ENCODE measurements at regions not wholly inside any gene's neighbourhood (a gene's known extent, or its start where the extent isn't known, plus 50 kb on each side); places are given as distances from the start of the nearest gene placed in this dataset.

DNA sequence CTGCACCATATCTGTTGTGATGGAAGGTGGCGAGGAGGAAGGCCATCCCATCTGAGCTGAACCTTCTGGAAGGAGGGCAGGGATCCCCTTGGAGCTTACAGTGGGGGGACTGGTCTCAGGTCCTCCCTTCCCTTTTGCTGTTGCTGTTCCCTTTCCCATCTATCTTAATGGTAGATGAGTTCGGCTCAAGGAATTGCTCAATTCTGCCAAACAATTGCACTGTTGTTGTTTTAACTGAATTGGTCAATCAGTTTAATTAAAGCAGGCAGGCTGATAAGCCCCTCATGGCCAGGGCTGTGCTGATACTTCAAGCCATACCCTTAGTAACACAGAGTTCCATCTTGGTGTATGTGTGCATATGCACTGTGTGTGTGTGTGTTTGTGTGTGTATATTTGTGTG lies 220.4 kb upstream of the FOXF1 start:
- Histone ChIP-seq H3K4me2 (ENCODE audit: low read length) (no peak overlapping the region), H3K9me2 (replicated peaks; ENCODE audit: low read length) (no peaks in the 10 kb centered on the region), H4K20me1 (ENCODE audit: low read length) (no peaks in the 10 kb centered on the region), H3K27ac (ENCODE audit: low read length) (no peak overlapping the region), H3F3A (ENCODE audit: low read length, unreplicated experiment) (no peaks in the 10 kb centered on the region), H3K4me1 (ENCODE audit: insufficient read depth, low read length) (no peaks in the 10 kb centered on the region), H3K4me3 (ENCODE audit: low read length) (no peak overlapping the region), H3K9ac (ENCODE audit: low read length) (no peak overlapping the region), H3K36me3 (ENCODE audit: low read depth, low read length) (no peaks in the 10 kb centered on the region), H3K79me2 (ENCODE audit: low read length) (no peaks in the 10 kb centered on the region), H3K27me3 (ENCODE audit: low read length) (peaks cover 89% of the 10 kb centered on the region), H3K9me3 (ENCODE audit: low read length) (no peaks in the 10 kb centered on the region), H2AFZ (ENCODE audit: low read length) (no peak overlapping the region)
- no peak for DNase-seq
- POLR2A ChIA-PET (ENCODE audit: unreplicated experiment) = no interaction called here
- no peak for TF ChIP-seq EZH2phosphoT487 (IDR thresholded peaks at IDR 0.05; ENCODE audit: borderline replicate concordance, low read length)
- no peak for TF ChIP-seq EZH2 (IDR thresholded peaks at IDR 0.05; ENCODE audit: low read length, unreplicated experiment)
- TF ChIP-seq, protein P1, sequence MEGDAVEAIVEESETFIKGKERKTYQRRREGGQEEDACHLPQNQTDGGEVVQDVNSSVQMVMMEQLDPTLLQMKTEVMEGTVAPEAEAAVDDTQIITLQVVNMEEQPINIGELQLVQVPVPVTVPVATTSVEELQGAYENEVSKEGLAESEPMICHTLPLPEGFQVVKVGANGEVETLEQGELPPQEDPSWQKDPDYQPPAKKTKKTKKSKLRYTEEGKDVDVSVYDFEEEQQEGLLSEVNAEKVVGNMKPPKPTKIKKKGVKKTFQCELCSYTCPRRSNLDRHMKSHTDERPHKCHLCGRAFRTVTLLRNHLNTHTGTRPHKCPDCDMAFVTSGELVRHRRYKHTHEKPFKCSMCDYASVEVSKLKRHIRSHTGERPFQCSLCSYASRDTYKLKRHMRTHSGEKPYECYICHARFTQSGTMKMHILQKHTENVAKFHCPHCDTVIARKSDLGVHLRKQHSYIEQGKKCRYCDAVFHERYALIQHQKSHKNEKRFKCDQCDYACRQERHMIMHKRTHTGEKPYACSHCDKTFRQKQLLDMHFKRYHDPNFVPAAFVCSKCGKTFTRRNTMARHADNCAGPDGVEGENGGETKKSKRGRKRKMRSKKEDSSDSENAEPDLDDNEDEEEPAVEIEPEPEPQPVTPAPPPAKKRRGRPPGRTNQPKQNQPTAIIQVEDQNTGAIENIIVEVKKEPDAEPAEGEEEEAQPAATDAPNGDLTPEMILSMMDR (conservative IDR thresholded peaks at IDR 0.05; ENCODE audit: low read depth, low read length) = no peak
- ATAC-seq = no peak
- no TSS peak for BruUV-seq (replicated peaks)
- CTCF ChIA-PET = no interaction called here
- intact Hi-C loops (cut with micrococcal nuclease) = no loop called here

DNA sequence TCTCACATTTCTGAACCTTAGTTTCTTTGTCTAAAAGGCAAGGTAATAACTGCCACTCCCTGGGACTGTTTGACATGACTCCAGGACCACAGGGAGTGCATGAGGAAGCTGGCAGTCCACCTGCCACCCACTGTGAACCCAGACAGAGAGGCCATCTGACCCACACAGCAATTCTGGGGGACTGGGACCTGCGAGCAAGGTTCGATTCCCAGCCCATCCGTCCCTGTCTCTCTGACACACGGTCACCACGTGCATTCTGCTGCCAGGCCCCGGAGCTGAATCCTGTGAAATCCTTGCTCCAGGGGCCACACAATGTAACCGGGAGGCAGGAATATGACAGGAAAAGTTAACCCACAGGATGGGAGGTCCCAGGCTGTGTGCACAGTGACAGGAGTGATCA lies 218.8 kb upstream of the FOXF1 start:
- H3K4me3 ChIP-seq (ENCODE audit: low read length) = no peak overlapping the region
- no peak for DNase-seq
- no peaks in the 10 kb centered on the region for H4K20me1 ChIP-seq (ENCODE audit: low read length)
- H3K9ac ChIP-seq (ENCODE audit: low read length) = no peak overlapping the region
- no peak for ATAC-seq
- intact Hi-C loops (cut with micrococcal nuclease) = no loop called here
- POLR2A ChIA-PET (ENCODE audit: unreplicated experiment) = no interaction called here
- TF ChIP-seq EZH2phosphoT487 (IDR thresholded peaks at IDR 0.05; ENCODE audit: borderline replicate concordance, low read length) = no peak
- H3K36me3 ChIP-seq (ENCODE audit: low read depth, low read length) = no peaks in the 10 kb centered on the region
- no peak overlapping the region for H3K4me2 ChIP-seq (ENCODE audit: low read length)
- H3F3A ChIP-seq (ENCODE audit: low read length, unreplicated experiment) = no peaks in the 10 kb centered on the region
- no peak overlapping the region for H3K27ac ChIP-seq (ENCODE audit: low read length)
- H2AFZ ChIP-seq (ENCODE audit: low read length) = no peak overlapping the region
- no peaks in the 10 kb centered on the region for H3K4me1 ChIP-seq (ENCODE audit: insufficient read depth, low read length)
- no TSS peak for BruUV-seq (replicated peaks)
- CTCF ChIA-PET = no interaction called here
- peaks cover 95% of the 10 kb centered on the region for H3K27me3 ChIP-seq (ENCODE audit: low read length)
- H3K9me3 ChIP-seq (ENCODE audit: low read length) = no peaks in the 10 kb centered on the region
- H3K79me2 ChIP-seq (ENCODE audit: low read length) = no peaks in the 10 kb centered on the region
- H3K9me2 ChIP-seq (replicated peaks; ENCODE audit: low read length) = no peaks in the 10 kb centered on the region

DNA sequence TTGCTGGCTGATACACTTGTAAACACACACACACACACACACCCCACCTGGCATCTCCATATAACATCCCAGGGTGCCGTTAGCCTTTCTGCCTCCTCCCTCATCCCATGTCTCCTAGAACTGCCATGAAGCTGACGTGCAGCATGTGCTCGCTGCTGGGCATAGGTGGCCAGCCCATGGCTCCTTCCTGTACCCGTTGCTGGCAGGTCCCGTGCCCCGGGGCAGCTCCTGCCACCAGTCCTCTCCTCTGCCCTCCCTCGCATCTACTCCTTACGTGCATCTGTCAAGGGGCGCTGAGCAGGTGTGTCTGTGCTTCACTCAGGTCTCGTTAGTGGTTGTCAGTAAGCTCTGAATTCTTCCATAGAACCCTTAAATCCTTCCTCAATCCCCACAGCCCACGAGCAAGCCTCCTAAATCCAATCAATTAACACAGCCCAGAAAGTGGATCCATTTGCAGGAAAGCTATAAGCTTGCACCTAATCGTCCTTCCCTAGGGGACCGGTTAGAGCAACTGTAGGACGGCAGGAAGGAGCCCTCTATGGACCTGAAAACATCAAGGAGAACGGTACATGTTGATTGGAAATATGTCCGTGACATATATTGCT lies 218.1 kb upstream of the FOXF1 start:
- ATAC-seq (no peak), DNase-seq (no peak)
- Histone ChIP-seq H3K27me3 (ENCODE audit: low read length) (peaks cover 96% of the 10 kb centered on the region), H3K9ac (ENCODE audit: low read length) (no peak overlapping the region), H3K9me2 (replicated peaks; ENCODE audit: low read length) (no peaks in the 10 kb centered on the region), H3K4me3 (ENCODE audit: low read length) (no peak overlapping the region), H3K36me3 (ENCODE audit: low read depth, low read length) (no peaks in the 10 kb centered on the region), H3K9me3 (ENCODE audit: low read length) (no peaks in the 10 kb centered on the region), H4K20me1 (ENCODE audit: low read length) (no peaks in the 10 kb centered on the region), H3F3A (ENCODE audit: low read length, unreplicated experiment) (no peaks in the 10 kb centered on the region), H3K4me1 (ENCODE audit: insufficient read depth, low read length) (no peaks in the 10 kb centered on the region), H3K79me2 (ENCODE audit: low read length) (no peaks in the 10 kb centered on the region), H2AFZ (ENCODE audit: low read length) (no peak overlapping the region), H3K27ac (ENCODE audit: low read length) (no peak overlapping the region), H3K4me2 (ENCODE audit: low read length) (no peak overlapping the region)
- ChIA-PET CTCF (no interaction called here), POLR2A (ENCODE audit: unreplicated experiment) (no interaction called here)
- intact Hi-C loops (cut with micrococcal nuclease) = no loop called here
- no TSS peak for BruUV-seq (replicated peaks)
- TF ChIP-seq, protein P1 (conservative IDR thresholded peaks at IDR 0.05; ENCODE audit: low read depth, low read length) = no peak
- TF ChIP-seq EZH2phosphoT487 (IDR thresholded peaks at IDR 0.05; ENCODE audit: borderline replicate concordance, low read length) = no peak
- TF ChIP-seq EZH2 (IDR thresholded peaks at IDR 0.05; ENCODE audit: low read length, unreplicated experiment) = no peak

Measured in PC-3 (cell line).